HL-60/S4 (cell line): ENCODE measurements at regions not wholly inside any gene's neighbourhood (a gene's known extent, or its start where the extent isn't known, plus 50 kb on each side); places are given as distances from the start of the nearest gene placed in this dataset.

ENCODE experiments used
- in situ Hi-C: fragments of 300-500 bp; cut with MboI; formaldehyde crosslinking; loops from 2 replicates; pipeline ENCODE4 v1.14.3; 2022; ENCODE audit warnings: low sequenced_read_pairs

DNA sequence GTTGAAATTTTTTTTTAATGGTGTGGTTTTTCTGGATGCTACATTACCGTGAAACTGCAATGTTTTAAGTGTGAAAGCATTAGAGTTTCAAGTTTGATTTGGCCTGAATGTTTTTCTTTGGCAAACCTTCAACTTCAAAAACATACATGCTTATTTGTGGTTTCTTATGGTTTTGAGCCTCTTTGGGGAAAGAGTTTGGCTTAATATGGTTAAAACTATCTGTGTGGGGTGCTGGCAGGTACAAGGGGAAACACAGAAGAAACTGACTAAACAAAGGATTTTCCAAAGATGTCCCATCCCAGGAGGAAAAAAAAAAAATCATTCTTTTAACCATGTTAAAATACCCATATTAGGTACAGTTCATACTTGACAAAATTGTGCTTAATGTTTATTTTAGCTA is 121.1 kb downstream of the HGF start:
- in situ Hi-C loops, result no loop called here

DNA sequence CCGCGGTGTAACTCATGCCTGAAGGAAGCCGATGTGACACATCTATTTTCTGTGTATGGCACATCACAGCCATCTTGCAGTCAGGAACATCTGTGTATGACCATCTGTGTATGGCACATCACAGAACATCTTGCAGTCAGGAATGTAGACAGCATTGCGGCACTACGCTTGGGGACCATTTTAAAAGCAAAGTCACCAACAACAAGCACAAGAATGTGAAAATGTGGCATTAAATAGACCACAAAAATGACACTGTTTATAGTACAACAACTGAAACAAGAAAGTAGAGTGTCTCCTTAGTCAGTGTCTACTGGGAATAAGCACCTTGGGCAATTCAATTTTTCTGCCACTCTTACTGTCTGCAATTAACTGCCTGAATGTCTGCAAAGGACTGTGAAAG is 124.4 kb downstream of the HGF start:
- in situ Hi-C loops, result no loop called here

DNA sequence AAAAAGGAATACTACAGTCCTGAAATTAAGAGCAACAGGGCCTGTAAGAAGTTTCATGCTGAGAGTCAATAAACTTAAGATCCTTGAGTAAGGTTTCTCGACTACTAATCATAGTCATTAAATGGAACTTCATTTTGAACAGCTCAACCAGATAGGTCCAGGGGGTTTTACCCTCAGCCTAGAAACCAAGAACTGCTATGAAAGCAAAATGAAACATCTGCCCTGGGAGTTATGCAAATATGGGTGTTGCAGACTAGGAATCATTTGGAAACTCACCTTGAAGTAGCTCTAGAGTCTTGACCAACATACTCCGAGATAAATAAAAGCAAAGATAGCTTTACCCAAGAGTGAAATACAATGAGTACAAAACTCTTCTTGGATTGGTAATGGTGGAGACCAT is 128.0 kb downstream of the HGF start:
- in situ Hi-C loops, result no loop called here

DNA sequence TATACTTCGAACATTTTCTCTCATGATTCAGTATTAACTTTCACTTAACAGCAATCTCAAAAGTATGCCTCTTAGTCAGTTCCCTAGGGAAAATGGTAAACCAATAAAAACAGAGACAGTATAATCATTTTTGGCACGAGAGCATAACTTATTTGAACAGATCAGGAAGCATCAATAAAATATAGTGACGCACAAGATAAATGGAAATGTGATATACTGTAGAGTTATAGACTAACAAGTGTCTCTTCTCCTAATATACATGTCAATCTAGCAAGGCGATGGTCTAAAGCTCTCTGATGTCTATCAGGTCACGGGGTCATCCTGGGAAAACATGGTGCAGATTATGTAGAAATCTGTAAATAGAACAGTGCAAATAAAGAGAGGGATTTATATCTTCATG is 131.6 kb downstream of the HGF start:
- in situ Hi-C loops, result no loop called here

DNA sequence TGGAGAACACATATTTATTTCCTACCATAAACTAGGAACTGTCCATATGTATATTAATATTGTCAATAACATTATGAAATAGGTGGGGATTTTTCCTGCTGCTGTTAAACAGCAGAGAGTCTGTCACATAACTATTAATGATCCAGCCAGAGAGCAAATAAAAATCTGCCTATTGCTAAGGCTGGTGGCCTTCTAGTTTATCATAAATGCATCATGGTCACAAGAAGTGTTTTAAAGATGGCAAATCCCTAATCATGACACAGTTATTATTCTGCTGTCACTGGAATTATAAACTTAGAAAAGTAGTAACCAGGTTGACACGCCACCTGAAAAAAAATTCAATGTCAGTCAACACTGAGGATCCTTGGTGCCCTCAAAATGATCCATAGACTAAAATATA is 132.3 kb downstream of the HGF start:
- in situ Hi-C loops, result no loop called here

DNA sequence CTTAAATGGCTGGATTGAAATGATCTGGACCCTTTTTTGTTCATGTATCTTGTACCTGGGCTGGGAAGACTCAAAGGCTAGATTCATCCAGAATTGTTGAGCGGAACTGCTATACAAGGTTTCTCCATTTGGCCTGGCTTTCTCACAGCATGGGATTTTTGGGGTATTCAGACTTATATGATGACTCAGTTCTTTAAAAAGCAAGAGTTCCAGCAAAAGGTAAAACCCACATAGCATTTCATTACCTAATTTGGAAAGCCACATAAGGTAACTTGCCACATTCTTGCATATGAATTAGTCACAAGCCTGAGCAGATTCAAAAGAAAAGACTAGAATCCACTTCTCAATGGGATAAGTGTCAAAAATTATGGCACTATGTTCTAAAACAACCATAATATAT is 137.4 kb downstream of the HGF start:
- in situ Hi-C loops, result no loop called here

DNA sequence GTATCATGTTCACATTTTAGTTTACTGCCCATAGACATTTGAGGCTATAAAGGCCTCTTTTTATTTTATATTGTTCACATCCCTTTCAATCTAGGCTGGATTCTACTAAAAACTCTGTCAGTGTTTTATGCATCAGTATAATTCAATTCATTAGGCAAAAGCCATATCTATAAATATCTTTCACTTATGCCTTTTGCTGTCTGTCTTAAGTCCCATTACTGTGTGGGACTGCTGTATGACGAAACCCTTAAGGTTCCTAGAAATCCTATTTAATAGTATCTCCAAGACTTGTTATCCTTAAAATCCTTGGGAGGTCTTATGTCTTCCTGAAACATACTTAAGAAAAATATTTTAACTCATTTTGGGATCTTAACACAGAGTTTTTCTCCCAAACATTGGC is 139.2 kb downstream of the HGF start:
- in situ Hi-C loops, result no loop called here

DNA sequence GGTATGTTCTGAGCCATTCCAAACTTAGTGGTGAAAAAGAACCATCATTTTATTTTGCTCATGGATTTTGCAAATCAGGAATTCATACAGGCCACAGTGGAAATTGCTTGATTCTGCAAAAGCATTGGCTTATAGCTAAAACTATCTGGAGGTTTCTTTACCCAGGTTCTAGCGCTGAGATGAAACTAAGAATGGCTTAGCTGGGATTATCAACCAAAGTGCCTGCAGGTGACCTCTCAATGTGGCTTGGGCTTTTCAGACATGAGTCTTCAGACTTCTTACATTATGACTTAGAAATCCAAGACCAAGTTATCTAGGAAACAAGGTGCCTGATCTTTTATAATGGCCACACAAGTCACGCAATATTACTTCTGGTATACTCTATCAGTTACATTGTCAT is 140.1 kb downstream of the HGF start:
- in situ Hi-C loops, result no loop called here

DNA sequence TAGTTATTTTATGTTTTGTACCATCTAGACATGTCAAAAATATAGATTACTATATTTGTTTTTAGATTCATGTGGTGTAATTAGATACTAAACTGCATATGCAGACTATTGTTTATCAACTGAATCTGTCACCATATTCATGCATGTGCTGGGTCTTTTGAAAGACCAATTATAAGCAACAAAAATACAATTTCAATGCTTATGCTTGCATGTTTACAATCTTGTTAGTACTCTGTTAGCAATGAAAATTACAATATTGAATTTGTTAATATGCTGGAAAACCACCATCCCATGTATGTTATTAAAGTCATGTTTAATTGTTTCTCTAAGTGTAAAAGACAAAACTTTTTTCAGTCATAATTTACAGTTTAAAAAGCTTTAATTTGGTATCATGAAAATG is 140.9 kb downstream of the HGF start:
- in situ Hi-C loops, result no loop called here

DNA sequence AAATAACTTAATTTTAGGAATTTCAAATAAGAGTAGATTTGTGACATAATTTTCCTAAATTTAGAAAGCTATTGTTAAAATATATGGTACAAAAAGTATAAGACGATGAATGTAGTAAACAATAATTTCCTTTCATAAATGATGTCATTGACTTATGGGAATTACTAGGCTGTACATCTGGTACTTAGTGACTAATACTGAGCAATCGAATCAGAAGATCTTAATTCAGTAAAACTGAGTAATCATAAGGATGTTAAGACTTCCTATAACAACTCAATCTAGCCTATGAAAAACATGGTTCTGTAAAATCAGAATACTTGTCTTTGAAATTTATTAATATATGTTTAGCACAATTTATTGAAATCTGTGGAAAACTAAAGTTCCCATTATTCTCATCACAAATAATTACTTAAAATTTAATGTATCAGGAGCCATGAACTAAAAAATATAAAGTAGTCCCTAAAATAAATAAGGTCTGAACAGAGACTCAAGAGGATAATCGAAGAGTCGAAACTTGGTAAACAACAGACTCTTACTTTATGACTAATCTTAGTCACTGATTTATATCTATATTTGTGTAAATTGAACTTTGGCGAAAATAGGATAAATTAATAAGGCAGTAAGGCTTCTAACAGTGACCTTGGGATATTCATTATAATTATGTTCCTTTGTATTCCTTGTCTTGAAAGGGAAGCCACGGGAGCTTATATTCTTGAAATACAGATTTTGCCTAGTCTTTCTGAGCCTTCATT is 142.1 kb downstream of the HGF start:
- in situ Hi-C loops, result no loop called here

DNA sequence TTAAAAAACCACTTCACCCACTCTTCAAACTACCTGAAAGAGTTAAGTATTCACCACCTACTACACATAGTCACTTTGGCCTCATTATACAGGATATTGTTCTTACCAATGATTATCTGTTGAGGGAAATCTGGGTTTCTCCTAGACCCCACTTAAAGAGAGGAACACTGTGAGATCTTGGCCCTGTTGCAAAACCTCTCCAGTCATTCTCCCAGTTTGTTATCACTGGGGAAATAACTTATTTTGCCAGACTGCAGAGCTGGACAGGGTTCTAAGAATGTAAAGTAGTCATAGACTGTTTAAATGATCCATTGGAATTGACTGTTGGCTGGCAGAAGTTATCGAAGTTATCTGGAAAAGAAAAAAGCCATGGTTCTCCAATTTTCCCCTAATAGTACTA is 143.8 kb downstream of the HGF start:
- in situ Hi-C loops, result no loop called here

DNA sequence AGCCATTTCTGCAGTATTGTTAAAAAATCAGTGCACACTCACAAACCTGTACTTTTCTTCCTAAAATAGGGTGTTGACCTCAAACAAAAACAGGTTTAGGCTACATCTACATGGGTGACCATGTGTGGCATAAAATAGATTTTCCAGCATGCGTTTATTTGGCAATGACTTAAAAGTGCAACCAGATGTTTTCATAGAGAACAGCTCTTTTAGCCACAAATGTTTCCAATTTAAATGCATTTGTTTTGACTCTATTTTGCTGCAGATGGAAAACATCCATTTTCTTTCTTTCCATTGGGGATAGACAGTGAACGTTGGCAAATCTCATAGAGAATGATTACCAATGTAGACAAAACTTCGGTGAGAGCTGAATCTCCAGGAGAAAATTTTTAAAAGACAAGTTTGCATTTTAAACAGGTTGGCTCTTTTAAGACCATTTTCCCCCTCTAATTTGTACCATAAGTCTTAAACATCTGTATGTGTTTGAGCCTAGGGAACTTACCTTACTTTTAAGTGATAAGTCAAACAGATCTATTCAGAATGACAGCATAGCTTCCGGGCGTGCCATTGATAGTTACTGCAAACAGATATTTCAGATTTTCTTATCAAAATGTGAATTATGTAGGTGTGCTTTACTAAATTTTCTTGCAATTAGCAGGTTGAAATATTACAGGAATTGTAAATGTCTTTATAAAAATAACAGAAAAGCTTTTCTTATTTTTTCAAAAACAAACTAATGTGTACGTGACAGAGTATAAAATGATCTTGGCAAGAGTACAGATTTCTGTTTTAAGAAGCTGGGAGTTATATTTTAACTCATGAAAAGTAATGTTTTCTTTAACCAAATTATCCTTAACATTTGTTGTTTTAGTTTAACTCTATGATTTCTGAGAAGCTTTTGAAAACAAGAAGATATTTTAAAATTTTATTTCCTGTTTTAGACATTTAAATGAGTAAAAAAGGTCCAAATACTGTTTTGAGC is 144.9 kb downstream of the HGF start:
- in situ Hi-C loops, result no loop called here

DNA sequence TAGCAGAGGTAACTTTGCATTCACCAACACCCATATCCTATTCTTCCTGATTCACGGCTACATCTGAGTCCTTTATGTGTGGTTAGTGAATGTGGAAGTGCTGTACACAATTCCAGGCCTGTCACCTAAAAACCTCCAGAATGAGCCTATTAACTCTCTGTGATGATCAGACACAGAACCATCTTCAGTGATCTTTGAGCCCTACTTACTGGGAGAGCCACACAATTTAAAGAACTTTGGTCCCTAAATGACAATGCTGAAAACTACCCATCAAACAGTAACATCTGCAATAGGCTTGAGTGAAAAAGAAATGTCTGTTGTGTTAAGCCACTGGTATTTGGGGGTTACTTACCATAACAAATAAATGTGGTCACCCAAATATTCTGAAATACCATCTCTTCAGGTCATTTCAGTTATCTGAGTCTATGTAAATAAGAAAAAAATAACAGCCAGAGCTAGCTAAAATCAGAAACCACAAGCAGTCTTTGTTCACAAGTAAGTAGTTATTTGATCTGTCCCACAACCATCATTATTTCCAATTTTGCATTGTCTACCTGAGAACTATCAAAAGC is 145.7 kb downstream of the HGF start:
- in situ Hi-C loops, result no loop called here

DNA sequence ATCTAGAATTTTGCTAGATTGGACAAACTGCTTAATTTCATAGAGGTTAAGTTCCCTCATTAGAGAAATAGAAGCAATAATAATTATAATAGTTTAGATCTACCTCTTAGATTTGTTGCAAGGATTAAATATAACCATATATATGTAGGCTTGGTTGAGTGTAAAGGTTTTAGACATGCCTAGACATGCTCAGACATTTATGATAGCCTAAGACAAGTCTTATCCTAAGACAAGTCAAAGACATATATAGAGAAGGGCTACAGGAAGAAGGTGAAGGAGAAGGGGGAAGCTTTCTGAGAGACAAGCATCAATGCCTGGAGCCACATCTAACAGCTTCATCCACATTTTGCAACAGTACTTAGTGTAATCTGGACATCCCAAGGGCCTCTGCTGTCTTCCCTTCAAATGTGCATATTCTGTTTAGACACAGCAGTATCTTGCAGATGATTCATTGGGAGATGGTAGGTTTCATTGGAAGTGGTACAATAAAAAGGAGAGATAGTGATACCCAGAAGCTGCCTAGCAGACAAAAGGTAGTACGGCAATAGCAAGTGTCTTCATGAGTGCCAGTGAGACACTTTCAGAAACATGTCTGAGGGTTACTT is 146.5 kb downstream of the HGF start:
- in situ Hi-C loops, result no loop called here

DNA sequence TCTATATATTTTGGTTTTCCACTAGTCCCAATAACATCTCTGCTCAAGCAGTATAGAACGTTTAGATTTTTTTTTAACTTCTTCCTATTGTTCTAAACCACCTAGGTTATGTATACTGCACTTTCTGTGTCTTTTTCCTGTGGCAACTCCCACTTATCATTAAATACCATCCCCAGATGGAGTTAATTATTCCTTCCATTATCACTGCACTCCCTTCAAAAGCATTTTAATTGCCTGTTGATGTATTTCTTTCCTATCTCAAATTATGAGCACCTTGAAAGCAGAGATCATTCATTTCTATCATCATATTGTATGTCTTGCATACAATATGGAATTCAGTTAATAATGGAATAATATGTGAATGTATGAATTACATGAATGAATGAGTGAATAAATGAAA is 148.0 kb downstream of the HGF start:
- in situ Hi-C loops, result no loop called here

DNA sequence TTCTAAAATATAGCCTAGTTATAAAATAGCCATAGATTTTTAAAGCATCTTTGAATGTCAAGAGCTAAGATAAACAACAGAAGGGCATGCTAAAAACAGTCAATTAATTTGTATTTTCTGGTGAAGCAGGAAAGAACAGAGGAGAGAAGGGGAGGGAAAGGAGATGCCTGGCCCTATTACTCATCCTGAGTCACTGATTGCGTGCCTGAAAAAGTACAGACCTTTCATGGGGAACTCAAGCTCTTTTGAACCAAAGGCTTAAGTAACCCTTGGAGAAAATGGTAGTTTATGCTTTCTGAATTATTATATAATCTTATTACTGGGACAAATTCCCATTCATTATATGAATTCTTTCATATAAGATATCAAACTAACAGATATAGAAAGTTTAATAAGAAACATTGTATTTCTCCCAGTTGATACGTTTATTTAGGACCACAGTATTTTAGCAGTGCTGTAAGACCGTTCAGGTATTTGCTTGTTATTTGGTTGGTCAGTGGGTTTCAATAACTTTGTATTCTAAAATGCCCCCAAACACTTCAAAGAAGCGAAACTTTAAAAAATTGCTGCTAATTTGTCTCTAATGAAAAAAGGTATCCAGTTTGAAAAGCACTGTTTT is 151.3 kb downstream of the HGF start:
- in situ Hi-C loops, result no loop called here

DNA sequence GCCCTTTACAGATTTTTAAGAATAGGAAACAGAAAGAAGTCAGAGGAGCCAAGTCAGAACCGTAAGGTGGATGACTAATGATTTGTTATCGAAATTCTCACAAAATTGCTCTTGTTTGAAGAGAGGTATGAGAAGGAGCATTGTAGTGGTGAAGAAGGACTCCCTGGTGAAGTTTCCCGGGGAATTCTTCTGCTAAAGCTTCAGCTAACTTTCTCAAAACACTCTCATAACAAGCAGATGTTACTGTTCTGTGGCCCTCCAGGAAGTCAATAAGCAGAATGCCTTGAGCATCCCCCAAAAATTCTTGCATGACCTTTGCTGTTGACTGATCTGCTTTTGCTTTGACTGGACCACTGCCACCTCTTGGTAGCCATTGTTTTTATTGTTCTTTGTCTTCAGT is 152.9 kb downstream of the HGF start:
- in situ Hi-C loops, result no loop called here

DNA sequence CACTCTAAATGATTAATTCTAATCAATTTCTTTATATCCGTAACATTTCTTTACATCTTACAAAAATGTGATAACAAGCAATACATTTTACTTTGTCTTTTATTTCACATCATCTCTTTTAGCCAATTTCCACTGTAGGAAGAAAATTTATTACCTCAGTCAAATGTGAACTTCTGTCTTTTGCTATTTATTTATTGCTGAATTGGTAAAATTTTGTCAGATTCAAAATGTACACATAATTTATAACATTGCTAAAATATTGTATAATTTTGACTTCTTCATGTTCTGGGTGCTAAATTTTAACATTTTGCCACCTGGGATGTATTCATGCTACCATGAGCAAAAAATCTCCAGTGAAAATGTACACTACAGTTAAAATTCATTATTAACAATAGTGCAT is 158.0 kb downstream of the HGF start:
- in situ Hi-C loops, result no loop called here

DNA sequence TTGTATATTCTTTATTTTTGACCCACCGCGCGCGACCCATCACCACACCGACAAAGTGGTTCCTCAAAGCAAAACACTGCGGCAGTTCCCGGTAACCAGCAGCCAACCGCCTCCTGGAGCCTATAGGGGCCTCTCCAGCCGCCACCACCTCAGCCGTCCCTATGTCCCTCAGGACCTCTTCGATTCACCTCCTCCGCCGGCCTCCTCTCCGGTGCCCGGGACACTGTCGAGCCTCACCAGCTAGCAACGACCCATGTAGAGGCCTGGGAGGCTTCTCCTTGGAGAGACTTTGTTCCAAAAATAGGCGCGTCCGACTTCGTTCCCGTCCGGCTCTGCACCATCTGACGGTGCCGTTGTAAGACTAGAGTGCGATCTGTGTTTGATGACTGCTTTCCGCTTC is 158.8 kb downstream of the HGF start:
- in situ Hi-C loops, result no loop called here

DNA sequence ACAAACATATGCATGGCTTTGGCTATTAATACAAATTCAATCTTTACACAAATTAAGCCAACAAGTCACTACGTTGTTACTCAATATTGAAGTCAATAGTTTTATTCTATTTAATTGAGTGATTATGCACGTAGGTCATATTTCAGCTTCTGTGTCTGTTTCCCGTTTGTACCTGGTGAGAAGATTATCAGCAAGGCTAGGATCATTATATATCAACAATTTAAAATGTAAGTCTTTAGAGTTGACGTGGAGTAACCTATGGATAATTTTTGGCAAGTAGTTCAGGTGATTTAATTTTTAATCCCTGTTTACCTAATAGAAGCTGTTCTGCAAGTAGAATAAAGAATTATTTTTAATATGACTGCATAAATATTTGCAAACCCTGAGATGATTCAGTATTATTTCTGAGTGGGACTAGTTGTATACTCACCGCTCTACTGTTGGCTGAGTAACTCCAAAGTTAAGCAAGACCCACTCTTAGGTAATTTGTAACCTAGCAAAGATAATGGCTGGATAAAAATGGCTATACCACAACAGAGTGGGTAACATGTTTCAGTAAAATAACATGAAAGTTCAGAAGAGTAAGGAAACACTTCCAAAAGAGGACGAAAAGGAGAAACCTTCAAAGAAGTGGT is 161.0 kb downstream of the HGF start:
- in situ Hi-C loops, result no loop called here

DNA sequence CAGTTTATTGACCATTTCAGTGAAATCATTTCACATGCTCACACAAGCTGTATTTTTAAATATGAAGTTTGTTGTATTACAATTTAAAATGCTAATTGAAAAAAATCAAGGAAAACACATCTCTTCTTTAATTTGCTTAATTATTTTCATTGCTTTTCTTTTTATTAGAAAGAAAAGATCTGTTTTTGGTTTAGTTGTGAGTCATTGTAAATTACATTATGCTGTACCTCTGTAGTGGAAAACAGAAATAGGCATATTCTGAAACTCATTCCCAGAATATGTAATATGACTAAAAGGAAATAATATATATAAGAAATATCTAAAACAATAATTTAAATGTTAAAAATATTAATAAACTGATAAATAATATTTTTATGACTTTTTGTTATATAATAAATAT is 161.9 kb downstream of the HGF start:
- in situ Hi-C loops, result no loop called here
